A549 (cell line): ENCODE measurements at regions not wholly inside any gene's neighbourhood (a gene's known extent, or its start where the extent isn't known, plus 50 kb on each side); places are given as distances from the start of the nearest gene placed in this dataset.

ENCODE experiments used
- ATAC-seq, 2 experiments: fragments of 200-7000 bp in 1 of 2; fragments of >200 bp in 1 of 2; cut with Nextera tagmentation in 1 of 2; cut with Tn5 transposase in 1 of 2; 3 replicates each; pipeline versions ENCODE4 v1.8.0 to v1.9.1; 2018 to 2020; ENCODE audit warnings: mild to moderate bottlenecking in 1 of 2, moderate library complexity in 1 of 2
- CTCF ChIA-PET: fragments of 300-600 bp; sonication (Branson Sonifier 250); formaldehyde crosslinking; extraction: SDS; loops from one replicate; lab custom pipeline; 2021; ENCODE audit warnings: antibody characterized with exemption, inconsistent platforms; lab: Yijun Ruan, JAX
- POLR2A ChIA-PET: fragments of 350-600 bp; formaldehyde crosslinking; extraction: SDS; loops from one replicate; lab custom pipeline; 2021; ENCODE audit warnings: antibody characterized with exemption, inconsistent platforms; lab: Yijun Ruan, JAX
- DNase-seq, 2 experiments: peaks; one replicate each; pipeline versions ENCODE4 v3.0.0 to v3.0.0-alpha.2; 2011 to 2016; ENCODE audit warnings: low read depth in 1 of 2, low spot score in 1 of 2
- FAIRE-seq: peaks from 2 replicates; lab custom pipeline; 2011; peaks lifted over from hg19 to GRCh38; lab: Jason Lieb, UNC
- H3K27ac ChIP-seq, 2 experiments: fragments of >200 bp; sonication (Bioruptor Twin); formaldehyde crosslinking; 3 replicates each; pipeline ENCODE4 v1.5.1; 2016 to 2017
- H3K4me1 ChIP-seq: fragments of >200 bp; sonication (Bioruptor Twin); formaldehyde crosslinking; 3 replicates; pipeline ENCODE4 v1.6.1; 2016
- H3K4me2 ChIP-seq: fragments of >200 bp; sonication (Bioruptor Twin); formaldehyde crosslinking; 3 replicates; pipeline ENCODE4 v1.6.1; 2016
- H3K4me3 ChIP-seq: fragments of >200 bp; sonication (Bioruptor Twin); formaldehyde crosslinking; 3 replicates; pipeline ENCODE4 v1.5.1; 2016
- H3K9me3 ChIP-seq: fragments of >200 bp; sonication (Bioruptor Twin); formaldehyde crosslinking; 3 replicates; pipeline ENCODE4 v1.6.1; 2016
- BCL3 ChIP-seq: fragments of >200 bp; sonication (Bioruptor Twin); formaldehyde crosslinking; IDR thresholded peaks from 3 replicates; pipeline ENCODE4 v1.6.1; 2016
- CBX8 ChIP-seq: fragments of 200-600 bp; sonication (generic); IDR thresholded peaks from 2 replicates; pipeline ENCODE4 v1.6.1; 2016
- CEBPB ChIP-seq, 2 experiments: fragments of >200 bp in 1 of 2; sonication (Bioruptor Twin) in 1 of 2; formaldehyde crosslinking in 1 of 2; IDR thresholded peaks; 2 replicates each; pipeline ENCODE4 v1.6.1; 2012 to 2016
- CHD4 ChIP-seq: fragments of 200-600 bp; sonication (generic); IDR thresholded peaks from 2 replicates; pipeline ENCODE4 v1.6.1; 2016; ENCODE audit warnings: antibody characterized with exemption, mild to moderate bottlenecking, borderline replicate concordance
- CTCF ChIP-seq: fragments of >200 bp; sonication (Bioruptor Twin); formaldehyde crosslinking; IDR thresholded peaks from 3 replicates; pipeline ENCODE4 v1.5.1; 2016
- E2F6 ChIP-seq: IDR thresholded peaks from 2 replicates; pipeline ENCODE4 v1.6.1; 2012; ENCODE audit warnings: low read depth, borderline replicate concordance
- EHF ChIP-seq: fragments of 250-450 bp; sonication (Bioruptor Pico); IDR thresholded peaks from 2 replicates; pipeline ENCODE4 v1.5.0; 2020; ENCODE audit warnings: mild to moderate bottlenecking
- EHMT2 ChIP-seq: fragments of 200-600 bp; sonication (generic); IDR thresholded peaks from 2 replicates; pipeline ENCODE4 v1.6.1; 2016; ENCODE audit warnings: antibody characterized with exemption, low read depth, mild to moderate bottlenecking, moderate library complexity
- ELK1 ChIP-seq: fragments of 150-350 bp; IDR thresholded peaks from 2 replicates; pipeline ENCODE4 v1.6.1; 2014; ENCODE audit warnings: low read depth, mild to moderate bottlenecking, low read length
- EP300 ChIP-seq, 2 experiments: fragments of >200 bp; sonication (Bioruptor Twin); formaldehyde crosslinking; IDR thresholded peaks; 2 replicates in 1 of 2; 3 replicates in 1 of 2; pipeline ENCODE4 v1.6.1; 2016 to 2017
- FOSB ChIP-seq: fragments of 250-450 bp; sonication (Bioruptor Pico); IDR thresholded peaks from 2 replicates; pipeline ENCODE4 v1.5.0; 2020; ENCODE audit warnings: mild to moderate bottlenecking, moderate library complexity
- FOSL2 ChIP-seq, 2 experiments: fragments of 450-650 bp in 1 of 2; fragments of >200 bp in 1 of 2; sonication (Bioruptor Twin) in 1 of 2; formaldehyde crosslinking; IDR thresholded peaks; 2 replicates each; pipeline versions ENCODE4 v1.5.0 to v1.6.1; 2016 to 2020; ENCODE audit warnings: mild to moderate bottlenecking in 1 of 2, moderate library complexity in 1 of 2
- HDAC2 ChIP-seq: fragments of 200-600 bp; sonication (generic); IDR thresholded peaks from 2 replicates; pipeline ENCODE4 v1.6.1; 2016
- HES2 ChIP-seq: fragments of >200 bp; sonication (Bioruptor Twin); formaldehyde crosslinking; IDR thresholded peaks from 2 replicates; pipeline ENCODE4 v1.6.1; 2016
- HEYL ChIP-seq: fragments of 250-450 bp; sonication (Bioruptor Pico); IDR thresholded peaks from 2 replicates; pipeline ENCODE4 v1.8.0; 2021; ENCODE audit warnings: mild to moderate bottlenecking, moderate library complexity
- HMGXB4 ChIP-seq: fragments of 250-450 bp; sonication (Bioruptor Pico); IDR thresholded peaks from 2 replicates; pipeline ENCODE4 v1.5.0; 2021; ENCODE audit warnings: mild to moderate bottlenecking, moderate library complexity, borderline replicate concordance
- JUN ChIP-seq, 2 experiments: fragments of >200 bp; sonication (Bioruptor Twin); formaldehyde crosslinking; IDR thresholded peaks; 2 replicates in 1 of 2; 3 replicates in 1 of 2; pipeline ENCODE4 v1.6.1; 2016 to 2017
- KDM5A ChIP-seq: fragments of 200-600 bp; sonication (generic); IDR thresholded peaks from 2 replicates; pipeline ENCODE4 v1.6.1; 2016; ENCODE audit warnings: antibody characterized with exemption, mild to moderate bottlenecking
- MYC ChIP-seq: IDR thresholded peaks from 2 replicates; pipeline ENCODE4 v1.6.1; 2012; ENCODE audit warnings: mild to moderate bottlenecking, inconsistent platforms, low read length, improper control_type of control experiment, borderline replicate concordance
- NPAS2 ChIP-seq: fragments of 250-450 bp; sonication (Bioruptor Pico); IDR thresholded peaks from 2 replicates; pipeline ENCODE4 v1.8.0; 2022; ENCODE audit warnings: mild to moderate bottlenecking, moderate library complexity, borderline replicate concordance
- PBX3 ChIP-seq: IDR thresholded peaks from 2 replicates; pipeline ENCODE4 v1.6.1; 2012
- POLR2AphosphoS2 ChIP-seq: conservative IDR thresholded peaks from 2 replicates; pipeline ENCODE4 v1.6.1; 2012; ENCODE audit warnings: low read length, improper control_type of control experiment, inconsistent platforms
- RARB ChIP-seq: fragments of 250-450 bp; sonication (Bioruptor Pico); IDR thresholded peaks from 2 replicates; pipeline ENCODE4 v1.8.0; 2021; ENCODE audit warnings: mild to moderate bottlenecking, moderate library complexity
- RCOR1 ChIP-seq: fragments of 150-350 bp; IDR thresholded peaks from 2 replicates; pipeline ENCODE4 v1.6.1; 2014; ENCODE audit warnings: antibody characterized with exemption, low read length, low read depth
- RNF2 ChIP-seq: fragments of 200-600 bp; sonication (generic); IDR thresholded peaks from 2 replicates; pipeline ENCODE4 v1.6.1; 2016; ENCODE audit warnings: low read depth, mild to moderate bottlenecking, antibody characterized with exemption, moderate library complexity, borderline replicate concordance
- ZC3H11A ChIP-seq: fragments of 450-650 bp; IDR thresholded peaks from 2 replicates; pipeline ENCODE4 v1.6.1; 2014; ENCODE audit warnings: antibody characterized with exemption, mild to moderate bottlenecking
- ZNF302 ChIP-seq: fragments of 250-450 bp; sonication (Bioruptor Pico); IDR thresholded peaks from 2 replicates; pipeline ENCODE4 v1.9.0; 2021; ENCODE audit warnings: inconsistent platforms, mild to moderate bottlenecking, moderate library complexity
- ZSCAN20 ChIP-seq: fragments of 250-450 bp; sonication (Bioruptor Pico); IDR thresholded peaks from 2 replicates; pipeline ENCODE4 v1.8.0; 2022; ENCODE audit warnings: mild to moderate bottlenecking, moderate library complexity
- WGBS: methylation state at CpG from one replicate; pipeline ENCODE4 v1.1.6; 2017; ENCODE audit errors: missing lambda C conversion rate; 5-methylcytosine and 5-hydroxymethylcytosine counted together

GRCh38 chr2:65789923-65790675, 357.7 kb upstream of the SPRED2 start:
- WGBS = 57% methylated on average over 30 of the region's 30 CpGs
- H3K4me3 ChIP-seq = no peak overlapping the region
- H3K9me3 ChIP-seq = no peaks in the 10 kb centered on the region
- FAIRE-seq (no peak), ATAC-seq (no peak), DNase-seq (no peak)
- TF ChIP-seq FOSL2 (IDR thresholded peaks at IDR 0.05) (no peak), FOSL2 (CRISPR knock-in tag; IDR thresholded peaks at IDR 0.05) (no peak), BCL3 (no peak), RNF2 (no peak), RARB (CRISPR knock-in tag) (no peak), ZC3H11A (no peak), RCOR1 (no peak), KDM5A (no peak), FOSB (CRISPR knock-in tag) (no peak), CBX8 (no peak), EHMT2 (no peak), HDAC2 (no peak), HEYL (CRISPR knock-in tag) (no peak), EP300 (IDR thresholded peaks at IDR 0.05) (no peak), E2F6 (no peak), CTCF (no peak), CHD4 (no peak), HES2 (no peak), JUN (IDR thresholded peaks at IDR 0.05) (no peak), ZSCAN20 (CRISPR knock-in tag) (no peak)
- no peak overlapping the region for H3K4me2 ChIP-seq
- H3K27ac ChIP-seq = no peak overlapping the region
- no peaks in the 10 kb centered on the region for H3K4me1 ChIP-seq
- CTCF ChIA-PET = no interaction called here
- POLR2A ChIA-PET = no interaction called here

- Histone ChIP-seq H3K4me3 (no peak overlapping the region), H3K9me3 (no peaks in the 10 kb centered on the region), H3K4me2 (no peak overlapping the region), H3K27ac (no peak overlapping the region), H3K4me1 (no peaks in the 10 kb centered on the region)
- CTCF ChIA-PET = no interaction called here
- POLR2A ChIA-PET = no interaction called here
- 4% methylated on average over 5 of the region's 5 CpGs for WGBS
- DNase-seq (no peak), ATAC-seq (no peak), FAIRE-seq (no peak)
- TF ChIP-seq MYC (no peak), CEBPB (IDR thresholded peaks at IDR 0.05) (no peak), EHF (CRISPR knock-in tag) (no peak), RNF2 (no peak), NPAS2 (CRISPR knock-in tag) (no peak), POLR2AphosphoS2 (no peak), PBX3 (no peak), EP300 (IDR thresholded peaks at IDR 0.05) (no peak), HMGXB4 (CRISPR knock-in tag) (no peak), ELK1 (no peak), ZNF302 (CRISPR knock-in tag) (no peak), BCL3 (no peak), HEYL (CRISPR knock-in tag) (no peak)
These were observed 356.2 kb upstream of the SPRED2 start for GRCh38 chr2:65788556-65788955.
